HG03521 (cell line): ENCODE measurements at regions not wholly inside any gene's neighbourhood (a gene's known extent, or its start where the extent isn't known, plus 50 kb on each side); places are given as distances from the start of the nearest gene placed in this dataset.
"Not testable (repeated sequence)": the region's sequence is repeated elsewhere in the genome, so short reads cannot be mapped to it uniquely, and the experiment has no call there.

Experiments used
- ATAC-seq: cut with Tn5 transposase; IDR thresholded peaks from one replicate; pipeline ENCODE4 v1.9.1; 2021; ENCODE audit warnings: mild to moderate bottlenecking, moderate library complexity; ENCODE audit not compliant: unreplicated experiment

GRCh38 chr21:35394049-35394448 lies 344.9 kb upstream of the RUNX1 start:
- no peak for ATAC-seq

GRCh38 chr21:35390013-35390776 lies 341.1 kb upstream of the RUNX1 start:
- no peak for ATAC-seq

GRCh38 chr21:35386491-35387079 lies 337.5 kb upstream of the RUNX1 start:
- no peak for ATAC-seq

- no peak for ATAC-seq
These were observed 335.3 kb upstream of the RUNX1 start for GRCh38 chr21:35384375-35384774.

GRCh38 chr21:35382696-35383095 lies 333.6 kb upstream of the RUNX1 start:
- no peak for ATAC-seq

GRCh38 chr21:35381743-35382310 lies 332.7 kb upstream of the RUNX1 start:
- no peak for ATAC-seq

GRCh38 chr21:35380304-35380703 lies 331.2 kb upstream of the RUNX1 start:
- not testable (repeated sequence) for ATAC-seq

- no peak for ATAC-seq
These were observed 329.8 kb upstream of the RUNX1 start for GRCh38 chr21:35378881-35379280.

- ATAC-seq: no peak
These were observed 328.5 kb upstream of the RUNX1 start for GRCh38 chr21:35377505-35378090.

- no peak for ATAC-seq
These were observed 327.5 kb upstream of the RUNX1 start for GRCh38 chr21:35376406-35377135.

- ATAC-seq: no peak
These were observed 326.0 kb upstream of the RUNX1 start for GRCh38 chr21:35375115-35375514.

GRCh38 chr21:35373998-35374397 lies 324.9 kb upstream of the RUNX1 start:
- ATAC-seq: no peak

- ATAC-seq: no peak
These were observed 323.1 kb upstream of the RUNX1 start for GRCh38 chr21:35372201-35372600.

GRCh38 chr21:35370671-35371070 lies 321.6 kb upstream of the RUNX1 start:
- no peak for ATAC-seq

GRCh38 chr21:35370071-35370470 lies 321.0 kb upstream of the RUNX1 start:
- no peak for ATAC-seq

GRCh38 chr21:35368326-35368725 lies 319.2 kb upstream of the RUNX1 start:
- no peak for ATAC-seq

GRCh38 chr21:35367553-35367952 lies 318.5 kb upstream of the RUNX1 start:
- ATAC-seq: no peak

- no peak for ATAC-seq
These were observed 317.4 kb upstream of the RUNX1 start for GRCh38 chr21:35366394-35367080.

- no peak for ATAC-seq
These were observed 314.4 kb upstream of the RUNX1 start for GRCh38 chr21:35363458-35363857.

- no peak for ATAC-seq
These were observed 312.9 kb upstream of the RUNX1 start for GRCh38 chr21:35361988-35362387.
